ENCODE measurements at regions not wholly inside any gene's neighbourhood (a gene's known extent, or its start where the extent isn't known, plus 50 kb on each side); places are given as distances from the start of the nearest gene placed in this dataset.

- TF ChIP-seq ZBED4 (CRISPR knock-in tag; IDR thresholded peaks at IDR 0.05; ENCODE audit: borderline replicate concordance) (no peak), ZNF3 (CRISPR knock-in tag; IDR thresholded peaks at IDR 0.05) (no peak), NFATC3 (CRISPR knock-in tag; IDR thresholded peaks at IDR 0.05) (no peak), ZBTB20 (CRISPR knock-in tag; IDR thresholded peaks at IDR 0.05; ENCODE audit: borderline replicate concordance, low read depth) (no peak), MTF2 (CRISPR knock-in tag; IDR thresholded peaks at IDR 0.05; ENCODE audit: borderline replicate concordance) (no peak), FOXC1 (CRISPR knock-in tag; IDR thresholded peaks at IDR 0.05; ENCODE audit: borderline replicate concordance) (no peak), KDM1A (CRISPR knock-in tag; IDR thresholded peaks at IDR 0.05) (no peak), HMGXB4 (CRISPR knock-in tag; IDR thresholded peaks at IDR 0.05; ENCODE audit: borderline replicate concordance in 1 of 2, low read depth in 1 of 2) (no peak), ZNF484 (CRISPR knock-in tag; IDR thresholded peaks at IDR 0.05; ENCODE audit: borderline replicate concordance, low read depth) (no peak), RFXANK (CRISPR knock-in tag; IDR thresholded peaks at IDR 0.05) (no peak), REPIN1 (CRISPR knock-in tag; IDR thresholded peaks at IDR 0.05; ENCODE audit: borderline replicate concordance, low read depth) (no peak), HDAC2 (CRISPR knock-in tag; IDR thresholded peaks at IDR 0.05) (no peak), PRDM10 (CRISPR knock-in tag; IDR thresholded peaks at IDR 0.05; ENCODE audit: low read depth) (no peak), CENPX (CRISPR knock-in tag; IDR thresholded peaks at IDR 0.05) (no peak), MNT (IDR thresholded peaks at IDR 0.05) (no peak), ZNF746 (CRISPR knock-in tag; IDR thresholded peaks at IDR 0.05) (no peak), IRF1 (CRISPR knock-in tag; IDR thresholded peaks at IDR 0.05; ENCODE audit: low read depth) (no peak)
These were observed 74.3 kb upstream of the SSBP2 start (continued) for GRCh38 chr5:81825237-81825636.

Data from HepG2 (cell line).